AG04449 (cell line): ENCODE measurements at regions not wholly inside any gene's neighbourhood (a gene's known extent, or its start where the extent isn't known, plus 50 kb on each side); places are given as distances from the start of the nearest gene placed in this dataset.
"Not testable (repeated sequence)": the region's sequence is repeated elsewhere in the genome, so short reads cannot be mapped to it uniquely, and the experiment has no call there.

Experiments used
- CTCF ChIA-PET: fragments of 350-600 bp; formaldehyde crosslinking; extraction: SDS; loops from one replicate; lab custom pipeline; 2021; ENCODE audit warnings: antibody characterized with exemption; lab: Yijun Ruan, JAX
- POLR2A ChIA-PET: fragments of 400-600, 350-600 bp; formaldehyde crosslinking; extraction: SDS; loops from one replicate; lab custom pipeline; 2020; ENCODE audit warnings: antibody characterized with exemption, inconsistent platforms; lab: Yijun Ruan, JAX
- DNase-seq: peaks from one replicate; pipeline ENCODE4 v3.0.0-alpha.2; 2010; ENCODE audit warnings: low read depth, low spot score
- H3K4me3 ChIP-seq: 2 replicates; pipeline ENCODE4 v1.5.1; 2011; ENCODE audit warnings: low read depth, mild to moderate bottlenecking, control low read depth, low read length
- TF ChIP-seq, protein P1 (sequence below): IDR thresholded peaks from one replicate; pipeline ENCODE4 v1.5.1; 2011; ENCODE audit warnings: mild to moderate bottlenecking, moderate library complexity, low read length, control low read depth, inconsistent platforms; ENCODE audit not compliant: insufficient read depth; ENCODE audit errors: missing control alignments

- CTCF ChIA-PET, DNase-seq, POLR2A ChIA-PET: not testable (repeated sequence)
These were observed 169.5 kb downstream of the OTOP1 start for GRCh38 chr4:4057226-4057625.

GRCh38 chr4:4084171-4084570 lies 142.6 kb downstream of the OTOP1 start:
- H3K4me3 ChIP-seq, CTCF ChIA-PET, POLR2A ChIA-PET, DNase-seq: not testable (repeated sequence)

More at GRCh38 chr4:4057226-4057625, 169.5 kb downstream of the OTOP1 start:
- not testable (repeated sequence) for H3K4me3 ChIP-seq

- DNase-seq, H3K4me3 ChIP-seq, POLR2A ChIA-PET: not testable (repeated sequence)
- CTCF ChIA-PET: interaction anchor here (1.7 kb wide), 1 partner anchor 18 kb away, joined by 4 read pairs; no protein-coding TSS in a partner anchor
These were observed 136.9 kb downstream of the OTOP1 start for GRCh38 chr4:4089716-4090419.

GRCh38 chr4:4090720-4091119 lies 136.0 kb downstream of the OTOP1 start:
- DNase-seq, POLR2A ChIA-PET, H3K4me3 ChIP-seq: not testable (repeated sequence)
- CTCF ChIA-PET: interaction anchor here (1.7 kb wide), 1 partner anchor 17 kb away, joined by 4 read pairs; no protein-coding TSS in a partner anchor

DNA sequence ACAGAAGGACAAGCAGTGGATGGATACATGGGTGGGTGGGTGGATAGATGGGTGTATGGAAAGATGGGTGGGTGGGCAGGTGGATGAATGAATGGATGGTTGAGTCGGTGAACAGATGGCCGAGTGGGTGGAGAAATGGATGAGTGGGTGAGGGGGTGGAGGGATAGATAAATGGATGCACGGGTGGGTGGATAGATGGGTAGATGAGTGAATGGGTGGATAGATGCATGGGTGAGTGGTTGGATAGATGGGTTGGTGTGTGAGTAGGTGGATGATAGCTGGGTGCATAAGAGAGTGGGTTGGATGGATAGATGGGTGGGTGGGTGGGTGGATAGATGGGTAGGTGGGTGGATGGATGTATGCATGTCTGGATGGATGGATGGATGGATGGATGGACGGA lies 134.6 kb downstream of the OTOP1 start:
- CTCF ChIA-PET, POLR2A ChIA-PET, H3K4me3 ChIP-seq, DNase-seq: not testable (repeated sequence)

DNA sequence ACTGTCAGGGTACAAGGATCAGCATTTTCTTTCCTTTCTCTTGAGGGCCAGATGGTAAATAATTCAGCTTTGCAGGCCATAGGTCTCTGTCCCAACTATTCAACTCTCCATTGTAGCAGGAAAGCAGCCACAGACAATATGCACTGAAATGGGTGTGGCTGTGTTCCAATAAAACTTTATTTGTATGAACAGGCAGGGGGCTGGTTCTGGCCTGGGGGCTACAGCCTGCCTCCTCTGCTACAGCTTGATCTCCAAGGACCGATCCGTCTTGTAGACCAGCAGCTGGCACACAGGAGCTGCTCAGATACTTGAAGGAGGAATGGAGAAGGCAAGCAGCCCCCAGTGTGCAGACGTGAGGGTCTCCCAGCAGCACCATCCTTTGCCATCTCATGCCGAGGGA lies 127.1 kb downstream of the OTOP1 start:
- POLR2A ChIA-PET, DNase-seq, CTCF ChIA-PET, H3K4me3 ChIP-seq: not testable (repeated sequence)

- H3K4me3 ChIP-seq, POLR2A ChIA-PET, DNase-seq: not testable (repeated sequence)
- CTCF ChIA-PET: interaction anchor here (0.6 to 1.4 kb wide), 3 partner anchors 76 to 145 kb away, joined by 3 read pairs; no protein-coding TSS in a partner anchor
These were observed 119.8 kb downstream of the OTOP1 start for GRCh38 chr4:4106923-4107322.

- TF ChIP-seq, protein P1, sequence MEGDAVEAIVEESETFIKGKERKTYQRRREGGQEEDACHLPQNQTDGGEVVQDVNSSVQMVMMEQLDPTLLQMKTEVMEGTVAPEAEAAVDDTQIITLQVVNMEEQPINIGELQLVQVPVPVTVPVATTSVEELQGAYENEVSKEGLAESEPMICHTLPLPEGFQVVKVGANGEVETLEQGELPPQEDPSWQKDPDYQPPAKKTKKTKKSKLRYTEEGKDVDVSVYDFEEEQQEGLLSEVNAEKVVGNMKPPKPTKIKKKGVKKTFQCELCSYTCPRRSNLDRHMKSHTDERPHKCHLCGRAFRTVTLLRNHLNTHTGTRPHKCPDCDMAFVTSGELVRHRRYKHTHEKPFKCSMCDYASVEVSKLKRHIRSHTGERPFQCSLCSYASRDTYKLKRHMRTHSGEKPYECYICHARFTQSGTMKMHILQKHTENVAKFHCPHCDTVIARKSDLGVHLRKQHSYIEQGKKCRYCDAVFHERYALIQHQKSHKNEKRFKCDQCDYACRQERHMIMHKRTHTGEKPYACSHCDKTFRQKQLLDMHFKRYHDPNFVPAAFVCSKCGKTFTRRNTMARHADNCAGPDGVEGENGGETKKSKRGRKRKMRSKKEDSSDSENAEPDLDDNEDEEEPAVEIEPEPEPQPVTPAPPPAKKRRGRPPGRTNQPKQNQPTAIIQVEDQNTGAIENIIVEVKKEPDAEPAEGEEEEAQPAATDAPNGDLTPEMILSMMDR: peak; percentile 80
- POLR2A ChIA-PET, DNase-seq: not testable (repeated sequence)
- H3K4me3 ChIP-seq: peak overlapping the region; percentile 50
- CTCF ChIA-PET: interaction anchor here (0.6 to 1.4 kb wide), 4 partner anchors 17 to 144 kb away, joined by 3 to 4 read pairs (median 3); no protein-coding TSS in a partner anchor
These were observed 119.2 kb downstream of the OTOP1 start for GRCh38 chr4:4107411-4108107.

GRCh38 chr4:4115381-4115780 lies 111.3 kb downstream of the OTOP1 start:
- CTCF ChIA-PET, H3K4me3 ChIP-seq, DNase-seq, POLR2A ChIA-PET: not testable (repeated sequence)

DNA sequence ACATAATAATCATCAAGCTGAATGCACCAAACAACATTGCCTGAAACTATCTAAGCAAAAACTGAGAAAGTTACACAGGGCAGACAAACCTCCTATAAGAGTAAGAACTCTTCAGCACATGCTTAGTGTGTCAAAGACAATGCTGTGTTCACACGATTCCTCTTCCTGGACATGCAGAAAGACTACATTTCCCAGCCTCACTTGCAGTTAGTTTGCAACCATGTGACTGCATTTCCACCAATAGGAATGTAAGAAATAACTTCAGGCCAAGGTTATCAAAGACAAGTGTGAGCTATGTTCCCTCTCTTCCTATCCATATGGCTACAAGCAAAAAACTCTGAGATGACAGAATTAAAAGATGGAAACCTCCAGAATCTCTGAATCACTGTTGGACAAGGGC lies 109.8 kb downstream of the OTOP1 start:
- DNase-seq, POLR2A ChIA-PET, H3K4me3 ChIP-seq, CTCF ChIA-PET: not testable (repeated sequence)

- CTCF ChIA-PET, DNase-seq, POLR2A ChIA-PET, H3K4me3 ChIP-seq: not testable (repeated sequence)
These were observed 92.4 kb downstream of the OTOP1 start for GRCh38 chr4:4134368-4134767.

DNA sequence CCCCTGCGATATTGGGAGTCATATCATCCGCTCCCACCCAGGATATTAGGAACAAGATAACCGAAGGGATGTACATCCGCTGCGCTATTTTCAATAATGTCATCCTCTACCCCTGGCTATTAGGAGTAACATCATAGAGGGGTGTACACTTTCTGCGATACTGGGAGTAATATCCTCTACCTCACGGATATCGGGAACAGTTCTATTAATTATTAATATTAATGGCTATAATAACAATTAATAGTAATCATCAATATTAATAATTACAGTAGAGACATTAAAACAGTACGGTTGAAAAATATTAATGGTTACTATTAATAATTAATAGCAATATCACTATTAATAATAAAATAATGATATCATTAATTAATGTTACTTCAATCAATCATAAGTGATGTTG lies 90.1 kb downstream of the OTOP1 start:
- POLR2A ChIA-PET, CTCF ChIA-PET, DNase-seq, H3K4me3 ChIP-seq: not testable (repeated sequence)
